ENCODE measurements at regions not wholly inside any gene's neighbourhood (a gene's known extent, or its start where the extent isn't known, plus 50 kb on each side); places are given as distances from the start of the nearest gene placed in this dataset.

DNA sequence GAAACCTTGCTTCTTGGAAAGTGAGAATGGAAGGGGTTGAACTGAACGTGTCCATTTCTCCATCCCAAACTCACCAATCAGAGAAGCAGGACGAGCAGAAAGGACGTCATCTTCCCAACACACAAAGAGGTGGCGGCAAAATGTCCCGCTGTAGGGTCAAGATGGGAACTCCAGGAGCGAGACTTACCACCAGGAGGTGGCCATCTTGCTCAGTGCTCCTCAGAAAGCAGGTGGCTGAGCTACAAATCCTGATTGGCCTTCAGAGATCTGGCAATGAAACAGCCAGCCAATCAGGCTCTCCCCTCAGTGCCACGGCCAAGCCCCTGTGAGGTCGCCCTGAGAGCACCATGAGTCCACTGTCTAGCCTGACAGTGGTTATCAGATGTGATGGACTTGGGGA, 259.0 kb downstream of the NDUFS4 start:
- TF ChIP-seq POLR2A (IDR thresholded peaks at IDR 0.05; ENCODE audit: low read length) (no peak), GATA1 (IDR thresholded peaks at IDR 0.05; ENCODE audit: low read depth, low read length) (no peak)
